Spleen (tissue), 11 donors: ENCODE measurements at regions not wholly inside any gene's neighbourhood (a gene's known extent, or its start where the extent isn't known, plus 50 kb on each side); places are given as distances from the start of the nearest gene placed in this dataset.
"Not testable (repeated sequence)": the region's sequence is repeated elsewhere in the genome, so short reads cannot be mapped to it uniquely, and the experiment has no call there.

Source experiments
- DNase-seq: peaks from one replicate; pipeline ENCODE4 v3.0.0-alpha.2; 2020
- H3K27ac ChIP-seq, 8 donors: fragments of 200-600 bp; sonication (generic) in 7 of 8; 1 replicate in 4 of 8; 2 replicates in 4 of 8; pipeline versions ENCODE4 v1.5.0 to v1.8.0; 2016 to 2021; ENCODE audit warnings: inconsistent platforms in 4 of 8, mild to moderate bottlenecking in 4 of 8, moderate library complexity in 1 of 8
- H3K27me3 ChIP-seq, 7 donors: fragments of 200-600 bp; sonication (generic) in 6 of 7; replicated peaks in 1 of 7; 1 replicate in 4 of 7; 2 replicates in 3 of 7; pipeline versions ENCODE4 v1.5.0 to v1.8.0; 2016 to 2021; ENCODE audit warnings: inconsistent platforms in 3 of 7, mild to moderate bottlenecking in 1 of 7
- H3K36me3 ChIP-seq, 6 donors: fragments of 200-600 bp; sonication (generic) in 5 of 6; 1 replicate in 4 of 6; 2 replicates in 2 of 6; pipeline versions ENCODE4 v1.5.0 to v1.8.0; 2016 to 2021; ENCODE audit warnings: inconsistent platforms in 2 of 6
- H3K4me1 ChIP-seq, 6 donors: fragments of 200-600 bp; sonication (generic) in 5 of 6; 1 replicate in 3 of 6; 2 replicates in 3 of 6; pipeline versions ENCODE4 v1.5.0 to v1.8.0; 2016 to 2021; ENCODE audit warnings: inconsistent platforms in 3 of 6
- H3K4me3 ChIP-seq, 8 donors: fragments of 200-600 bp; sonication (generic) in 7 of 8; 1 replicate in 4 of 8; 2 replicates in 4 of 8; pipeline versions ENCODE4 v1.5.0 to v1.8.0; 2016 to 2021; ENCODE audit warnings: inconsistent platforms in 4 of 8, mild to moderate bottlenecking in 4 of 8, moderate library complexity in 2 of 8
- H3K9me3 ChIP-seq, 8 donors: fragments of 200-600 bp; sonication (generic) in 7 of 8; 1 replicate in 4 of 8; 2 replicates in 4 of 8; pipeline versions ENCODE4 v1.5.0 to v1.8.0; 2016 to 2021; ENCODE audit warnings: inconsistent platforms in 4 of 8
- POLR2A ChIP-seq, 3 donors: fragments of 450-650 bp; IDR thresholded peaks; one replicate each; pipeline ENCODE4 v1.5.1; 2017; ENCODE audit warnings: antibody characterized with exemption in 3 of 3, mild to moderate bottlenecking in 1 of 3
- POLR2AphosphoS5 ChIP-seq, 3 donors: sonication (generic); formaldehyde crosslinking; IDR thresholded peaks; one replicate each; pipeline ENCODE4 v1.5.1; 2017; ENCODE audit warnings: antibody characterized with exemption in 3 of 3
- WGBS, 5 donors: extraction: QIAGEN DNeasy Blood & Tissue Kit in 3 of 5; methylation state at CpG; one replicate each; pipeline versions ENCODE4 v1.1.5 to v1.1.7; 2013 to 2018; 5-methylcytosine and 5-hydroxymethylcytosine counted together
- intact Hi-C: fragments of 100-400 bp; cut with DNase I; formaldehyde crosslinking; loops from one replicate; pipeline ENCODE4 v1.15.0; 2023; ENCODE audit warnings: low total_unique reads
- TF ChIP-seq, protein P1 (sequence below), 11 experiments: fragments of 200-600 bp in 7 of 11; fragments of 450-650 bp in 4 of 11; sonication (generic) in 4 of 11; IDR thresholded peaks in 8 of 11; conservative IDR thresholded peaks in 3 of 11; 1 replicate in 7 of 11; 2 replicates in 4 of 11; pipeline versions ENCODE4 v1.4.0 to v1.8.0; 2016 to 2021; ENCODE audit warnings: antibody characterized with exemption in 11 of 11, inconsistent platforms in 4 of 11, mild to moderate bottlenecking in 1 of 11
- donor health status: healthy with polysubstance abuse.
- donor health status: DM: no; HTN: no; CAD: no; lungs with moderate emphysema.
- donor health status: DM: no; HTN: no; CAD: no.
- donor health status: Bipolar disorder and iron deficiency.
- donor health status: healthy.
- donor health status: DM: no; HTN: no; CAD: no.
- donor health status: DM: yes; HTN: yes; CAD: no.

- 77 to 93% (median 81%) methylated on average over 5 of the region's 5 CpGs for WGBS, 5 donors
- intact Hi-C loops = no loop called here
- TF ChIP-seq, protein P1, sequence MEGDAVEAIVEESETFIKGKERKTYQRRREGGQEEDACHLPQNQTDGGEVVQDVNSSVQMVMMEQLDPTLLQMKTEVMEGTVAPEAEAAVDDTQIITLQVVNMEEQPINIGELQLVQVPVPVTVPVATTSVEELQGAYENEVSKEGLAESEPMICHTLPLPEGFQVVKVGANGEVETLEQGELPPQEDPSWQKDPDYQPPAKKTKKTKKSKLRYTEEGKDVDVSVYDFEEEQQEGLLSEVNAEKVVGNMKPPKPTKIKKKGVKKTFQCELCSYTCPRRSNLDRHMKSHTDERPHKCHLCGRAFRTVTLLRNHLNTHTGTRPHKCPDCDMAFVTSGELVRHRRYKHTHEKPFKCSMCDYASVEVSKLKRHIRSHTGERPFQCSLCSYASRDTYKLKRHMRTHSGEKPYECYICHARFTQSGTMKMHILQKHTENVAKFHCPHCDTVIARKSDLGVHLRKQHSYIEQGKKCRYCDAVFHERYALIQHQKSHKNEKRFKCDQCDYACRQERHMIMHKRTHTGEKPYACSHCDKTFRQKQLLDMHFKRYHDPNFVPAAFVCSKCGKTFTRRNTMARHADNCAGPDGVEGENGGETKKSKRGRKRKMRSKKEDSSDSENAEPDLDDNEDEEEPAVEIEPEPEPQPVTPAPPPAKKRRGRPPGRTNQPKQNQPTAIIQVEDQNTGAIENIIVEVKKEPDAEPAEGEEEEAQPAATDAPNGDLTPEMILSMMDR (IDR thresholded peaks at IDR 0.05 in 8 of 11, conservative IDR thresholded peaks at IDR 0.05 in 3 of 11) = no peak
- TF ChIP-seq POLR2AphosphoS5 (IDR thresholded peaks at IDR 0.05) = no peak
- no peak for TF ChIP-seq POLR2A (IDR thresholded peaks at IDR 0.05)
- H3K36me3 ChIP-seq = no peaks in the 10 kb centered on the region
- H3K9me3 ChIP-seq = no peaks in the 10 kb centered on the region
- H3K27ac ChIP-seq = no peak overlapping the region
- H3K27me3 ChIP-seq = peaks cover 0 to 65% (median 0%) of the 10 kb centered on the region in 7 donors
- no peaks in the 10 kb centered on the region for H3K4me1 ChIP-seq
- no peak overlapping the region for H3K4me3 ChIP-seq
- DNase-seq = no peak
Measured at GRCh38 chr2:121065239-121065638, 219.8 kb downstream of the TFCP2L1 start.

DNA sequence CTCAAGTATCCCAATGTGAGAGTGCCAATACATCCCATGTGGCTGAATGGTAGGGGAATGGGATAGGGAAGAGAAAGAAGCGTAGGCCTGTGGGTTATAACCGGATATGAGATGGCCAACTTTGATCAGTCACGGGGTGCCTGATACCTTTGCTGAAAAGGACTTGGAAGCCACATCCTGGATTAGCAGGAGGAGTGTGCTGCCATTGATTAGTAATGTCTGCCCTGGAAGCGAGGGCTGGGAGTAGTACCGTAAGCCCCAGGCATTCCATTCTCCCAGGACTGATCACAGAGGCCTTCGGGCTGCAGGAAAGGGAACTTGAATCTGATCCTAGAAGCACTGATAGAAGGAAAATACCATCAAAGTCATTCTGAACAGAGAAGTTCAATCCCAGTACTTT lies 218.5 kb downstream of the TFCP2L1 start:
- Histone ChIP-seq H3K27ac (no peak overlapping the region), H3K4me3 (no peak overlapping the region), H3K27me3 (peaks cover 0 to 73% (median 3%) of the 10 kb centered on the region in 7 donors), H3K36me3 (no peaks in the 10 kb centered on the region), H3K4me1 (peaks cover 0 to 4% (median 0%) of the 10 kb centered on the region in 6 donors), H3K9me3 (no peaks in the 10 kb centered on the region)
- no peak for DNase-seq
- no peak for TF ChIP-seq POLR2AphosphoS5 (IDR thresholded peaks at IDR 0.05)
- 74 to 95% (median 89%) methylated on average over 6 of the region's 6 CpGs for WGBS, 5 donors
- intact Hi-C loops = no loop called here

GRCh38 chr2:121068851-121069250 lies 216.2 kb downstream of the TFCP2L1 start:
- Histone ChIP-seq H3K27me3 (peaks cover 0 to 66% (median 5%) of the 10 kb centered on the region in 7 donors), H3K36me3 (no peaks in the 10 kb centered on the region), H3K27ac (no peak overlapping the region), H3K4me1 (peaks cover 0 to 4% (median 0%) of the 10 kb centered on the region in 6 donors), H3K9me3 (no peaks in the 10 kb centered on the region), H3K4me3 (no peak overlapping the region)
- WGBS, 5 donors = 86 to 95% (median 89%) methylated on average over 5 to 7 of the region's 7 CpGs
- intact Hi-C loops = no loop called here
- TF ChIP-seq POLR2AphosphoS5 (IDR thresholded peaks at IDR 0.05) (no peak), POLR2A (IDR thresholded peaks at IDR 0.05) (no peak)
- TF ChIP-seq, protein P1 (IDR thresholded peaks at IDR 0.05 in 8 of 11, conservative IDR thresholded peaks at IDR 0.05 in 3 of 11) = no peak
- no peak for DNase-seq

- intact Hi-C loops = no loop called here
- TF ChIP-seq, protein P1 (IDR thresholded peaks at IDR 0.05 in 8 of 11, conservative IDR thresholded peaks at IDR 0.05 in 3 of 11) = no peak
- TF ChIP-seq POLR2A (IDR thresholded peaks at IDR 0.05) (no peak), POLR2AphosphoS5 (IDR thresholded peaks at IDR 0.05) (no peak)
- H3K27me3 ChIP-seq = peaks cover 0 to 66% (median 11%) of the 10 kb centered on the region in 7 donors
Measured at GRCh38 chr2:121069434-121069969, 215.5 kb downstream of the TFCP2L1 start.

GRCh38 chr2:121070061-121070460 lies 214.9 kb downstream of the TFCP2L1 start:
- intact Hi-C loops = loop anchor here (5.0 kb wide), 1 partner anchor 373 kb away; no protein-coding TSS in a partner anchor
- H3K4me3 ChIP-seq, DNase-seq, H3K4me1 ChIP-seq, H3K36me3 ChIP-seq, H3K9me3 ChIP-seq, H3K27ac ChIP-seq: not testable (repeated sequence)
- WGBS, 5 donors = 84 to 92% (median 90%) methylated on average over 11 of the region's 11 CpGs
- H3K27me3 ChIP-seq = peaks cover 0 to 66% (median 17%) of the 10 kb centered on the region in 7 donors

More at GRCh38 chr2:121069434-121069969, 215.5 kb downstream of the TFCP2L1 start:
- H3K9me3 ChIP-seq = no peaks in the 10 kb centered on the region
- no peak overlapping the region for H3K4me3 ChIP-seq
- H3K4me1 ChIP-seq = peaks cover 0 to 6% (median 0%) of the 10 kb centered on the region in 6 donors
- DNase-seq = no peak
- no peak overlapping the region for H3K27ac ChIP-seq
- no peaks in the 10 kb centered on the region for H3K36me3 ChIP-seq
- 84 to 93% (median 90%) methylated on average over 18 of the region's 18 CpGs for WGBS, 5 donors
